GM06990 (cell line): ENCODE measurements at regions not wholly inside any gene's neighbourhood (a gene's known extent, or its start where the extent isn't known, plus 50 kb on each side); places are given as distances from the start of the nearest gene placed in this dataset.

ENCODE experiments used
- DNase-seq: peaks from one replicate; pipeline ENCODE4 v3.0.0-alpha.2; 2011; ENCODE audit not compliant: insufficient read length; ENCODE audit errors: extremely low read depth
- H3K27me3 ChIP-seq: replicated peaks from 2 replicates; pipeline ENCODE4 v1.6.0; 2011; ENCODE audit warnings: low read length; ENCODE audit not compliant: control insufficient read depth, insufficient read depth
- H3K36me3 ChIP-seq: 2 replicates; pipeline ENCODE4 v1.5.1; 2011; ENCODE audit warnings: low read length; ENCODE audit not compliant: control insufficient read depth, insufficient read depth
- H3K4me3 ChIP-seq: replicated peaks from 2 replicates; pipeline ENCODE4 v1.5.1; 2011; ENCODE audit warnings: low read depth, mild to moderate bottlenecking, control low read depth, low read length
- TF ChIP-seq, protein P1 (sequence below): IDR thresholded peaks from 2 replicates; pipeline ENCODE4 v1.5.1; 2011; ENCODE audit warnings: low read length, control low read depth, mild to moderate bottlenecking, inconsistent platforms; ENCODE audit not compliant: insufficient read depth, poor library complexity, severe bottlenecking

- TF ChIP-seq, protein P1, sequence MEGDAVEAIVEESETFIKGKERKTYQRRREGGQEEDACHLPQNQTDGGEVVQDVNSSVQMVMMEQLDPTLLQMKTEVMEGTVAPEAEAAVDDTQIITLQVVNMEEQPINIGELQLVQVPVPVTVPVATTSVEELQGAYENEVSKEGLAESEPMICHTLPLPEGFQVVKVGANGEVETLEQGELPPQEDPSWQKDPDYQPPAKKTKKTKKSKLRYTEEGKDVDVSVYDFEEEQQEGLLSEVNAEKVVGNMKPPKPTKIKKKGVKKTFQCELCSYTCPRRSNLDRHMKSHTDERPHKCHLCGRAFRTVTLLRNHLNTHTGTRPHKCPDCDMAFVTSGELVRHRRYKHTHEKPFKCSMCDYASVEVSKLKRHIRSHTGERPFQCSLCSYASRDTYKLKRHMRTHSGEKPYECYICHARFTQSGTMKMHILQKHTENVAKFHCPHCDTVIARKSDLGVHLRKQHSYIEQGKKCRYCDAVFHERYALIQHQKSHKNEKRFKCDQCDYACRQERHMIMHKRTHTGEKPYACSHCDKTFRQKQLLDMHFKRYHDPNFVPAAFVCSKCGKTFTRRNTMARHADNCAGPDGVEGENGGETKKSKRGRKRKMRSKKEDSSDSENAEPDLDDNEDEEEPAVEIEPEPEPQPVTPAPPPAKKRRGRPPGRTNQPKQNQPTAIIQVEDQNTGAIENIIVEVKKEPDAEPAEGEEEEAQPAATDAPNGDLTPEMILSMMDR, result no peak
- DNase-seq, result no peak
- Histone ChIP-seq H3K27me3 (no peaks in the 10 kb centered on the region), H3K4me3 (no peak overlapping the region), H3K36me3 (no peaks in the 10 kb centered on the region)
Observed at GRCh38 chr5:109923205-109923604, 233.5 kb downstream of the MAN2A1 start.

GRCh38 chr5:109924237-109925107 lies 234.7 kb downstream of the MAN2A1 start:
- Histone ChIP-seq H3K36me3 (no peaks in the 10 kb centered on the region), H3K4me3 (no peak overlapping the region), H3K27me3 (no peaks in the 10 kb centered on the region)
- DNase-seq, result no peak
- TF ChIP-seq, protein P1, result no peak

DNA sequence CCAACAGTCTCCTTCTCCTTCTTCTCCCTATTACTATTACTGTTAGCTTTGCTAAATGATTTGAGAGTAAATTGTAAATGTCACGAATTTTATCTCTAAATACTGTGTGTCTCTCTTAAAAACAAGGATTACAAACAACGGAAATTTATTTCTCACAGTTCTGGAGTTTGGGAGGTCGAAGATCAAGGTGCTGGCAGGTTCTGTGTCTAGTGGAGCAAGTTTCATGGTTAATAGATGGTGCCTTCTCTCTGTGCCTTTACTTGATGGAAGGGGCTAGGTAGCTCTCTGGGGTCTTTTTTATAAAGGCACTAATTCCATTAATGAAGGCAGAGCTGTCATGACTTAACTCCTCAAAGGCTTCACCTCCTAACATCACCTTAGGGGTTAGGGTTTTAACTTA lies 237.9 kb downstream of the MAN2A1 start:
- Histone ChIP-seq H3K36me3 (no peaks in the 10 kb centered on the region), H3K27me3 (no peaks in the 10 kb centered on the region), H3K4me3 (no peak overlapping the region)
- DNase-seq, result no peak
- TF ChIP-seq, protein P1, result no peak

DNA sequence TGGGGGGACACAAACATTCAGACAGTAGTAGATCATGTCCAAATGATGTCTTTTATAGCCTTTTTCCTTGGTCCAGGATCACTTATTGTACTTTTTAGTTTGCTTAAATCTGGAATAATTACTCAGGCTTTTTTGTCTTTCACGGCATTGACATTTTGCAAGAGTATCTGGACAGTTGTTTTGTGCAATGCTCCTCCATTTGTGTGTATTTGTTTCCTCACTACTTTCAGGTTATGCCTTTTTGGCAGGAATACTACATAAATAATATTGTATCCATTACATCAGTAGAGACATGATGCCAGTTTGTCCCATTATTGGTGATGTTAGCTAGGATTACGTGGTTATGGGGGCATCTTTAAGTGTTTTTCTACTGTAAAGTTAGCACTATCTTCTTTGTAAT lies 238.3 kb downstream of the MAN2A1 start:
- DNase-seq, result no peak
- Histone ChIP-seq H3K4me3 (no peak overlapping the region), H3K36me3 (no peaks in the 10 kb centered on the region), H3K27me3 (no peaks in the 10 kb centered on the region)
- TF ChIP-seq, protein P1, result no peak

- H3K4me3 ChIP-seq, result no peak overlapping the region
- H3K36me3 ChIP-seq, result no peaks in the 10 kb centered on the region
- TF ChIP-seq, protein P1, result no peak
- H3K27me3 ChIP-seq, result no peaks in the 10 kb centered on the region
- DNase-seq, result no peak
Observed at GRCh38 chr5:109928811-109929210, 239.1 kb downstream of the MAN2A1 start.
